Vagina (tissue), 2 donors: ENCODE measurements at regions not wholly inside any gene's neighbourhood (a gene's known extent, or its start where the extent isn't known, plus 50 kb on each side); places are given as distances from the start of the nearest gene placed in this dataset.

Experiments used
- DNase-seq, 2 donors: peaks; one replicate each; pipeline ENCODE4 v3.0.0-alpha.2; 2017; ENCODE audit errors: extremely low spot score in 2 of 2
- H3K27ac ChIP-seq: fragments of 200-600 bp; sonication (generic); one replicate; pipeline ENCODE4 v1.5.1; 2019
- H3K27me3 ChIP-seq: fragments of 200-600 bp; sonication (generic); one replicate; pipeline ENCODE4 v1.5.1; 2019
- H3K36me3 ChIP-seq, 2 donors: fragments of 200-600 bp; sonication (generic); one replicate each; pipeline ENCODE4 v1.5.1; 2017 to 2019
- H3K4me1 ChIP-seq: fragments of 200-600 bp; sonication (generic); one replicate; pipeline ENCODE4 v1.5.1; 2019
- H3K4me3 ChIP-seq, 2 donors: fragments of 200-600 bp; sonication (generic); 1 replicate in 1 of 2; 2 replicates in 1 of 2; pipeline ENCODE4 v1.5.1; 2016 to 2019
- H3K9me3 ChIP-seq: fragments of 200-600 bp; sonication (generic); one replicate; pipeline ENCODE4 v1.5.1; 2019
- POLR2A ChIP-seq, 2 donors: fragments of 450-650 bp; IDR thresholded peaks; one replicate each; pipeline ENCODE4 v1.6.1; 2017; ENCODE audit warnings: antibody characterized with exemption in 2 of 2, mild to moderate bottlenecking in 2 of 2, moderate library complexity in 2 of 2
- POLR2AphosphoS5 ChIP-seq, 2 donors: sonication (generic); formaldehyde crosslinking; IDR thresholded peaks; one replicate each; pipeline ENCODE4 v1.9.0; 2017; ENCODE audit warnings: antibody characterized with exemption in 2 of 2, mild to moderate bottlenecking in 2 of 2, low read depth in 1 of 2; ENCODE audit not compliant: insufficient read depth in 1 of 2
- intact Hi-C: fragments of 100-400 bp; cut with DNase I; formaldehyde crosslinking; loops from one replicate; pipeline ENCODE4 v1.15.1; 2023
- TF ChIP-seq, protein P1 (sequence below), 3 experiments: fragments of 450-650 bp in 2 of 3; fragments of 200-600 bp in 1 of 3; sonication (generic) in 1 of 3; IDR thresholded peaks; one replicate each; pipeline ENCODE4 v1.5.1; 2017 to 2019; ENCODE audit warnings: antibody characterized with exemption in 3 of 3, mild to moderate bottlenecking in 2 of 3, moderate library complexity in 2 of 3

DNA sequence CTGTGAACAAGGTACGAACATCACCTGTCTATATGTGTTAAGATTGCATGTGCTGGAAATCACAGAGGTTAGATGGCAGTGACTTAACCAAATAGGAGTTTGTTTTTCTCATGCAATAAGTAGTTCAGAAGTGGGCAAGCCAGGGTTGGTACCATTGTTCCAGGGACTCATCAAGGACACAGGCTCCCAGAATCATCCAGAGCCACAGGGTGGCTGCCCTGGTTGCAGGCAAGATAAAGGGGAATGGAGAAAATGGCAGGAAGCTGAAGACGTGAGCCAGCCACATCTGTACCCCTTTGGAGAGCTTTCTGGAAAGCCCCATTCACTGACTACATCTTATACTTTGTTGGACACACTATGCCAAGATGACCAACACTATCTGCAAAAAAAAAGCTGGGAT lies 126.0 kb upstream of the IL12B start:
- TF ChIP-seq, protein P1, sequence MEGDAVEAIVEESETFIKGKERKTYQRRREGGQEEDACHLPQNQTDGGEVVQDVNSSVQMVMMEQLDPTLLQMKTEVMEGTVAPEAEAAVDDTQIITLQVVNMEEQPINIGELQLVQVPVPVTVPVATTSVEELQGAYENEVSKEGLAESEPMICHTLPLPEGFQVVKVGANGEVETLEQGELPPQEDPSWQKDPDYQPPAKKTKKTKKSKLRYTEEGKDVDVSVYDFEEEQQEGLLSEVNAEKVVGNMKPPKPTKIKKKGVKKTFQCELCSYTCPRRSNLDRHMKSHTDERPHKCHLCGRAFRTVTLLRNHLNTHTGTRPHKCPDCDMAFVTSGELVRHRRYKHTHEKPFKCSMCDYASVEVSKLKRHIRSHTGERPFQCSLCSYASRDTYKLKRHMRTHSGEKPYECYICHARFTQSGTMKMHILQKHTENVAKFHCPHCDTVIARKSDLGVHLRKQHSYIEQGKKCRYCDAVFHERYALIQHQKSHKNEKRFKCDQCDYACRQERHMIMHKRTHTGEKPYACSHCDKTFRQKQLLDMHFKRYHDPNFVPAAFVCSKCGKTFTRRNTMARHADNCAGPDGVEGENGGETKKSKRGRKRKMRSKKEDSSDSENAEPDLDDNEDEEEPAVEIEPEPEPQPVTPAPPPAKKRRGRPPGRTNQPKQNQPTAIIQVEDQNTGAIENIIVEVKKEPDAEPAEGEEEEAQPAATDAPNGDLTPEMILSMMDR (IDR thresholded peaks at IDR 0.05) = no peak
- TF ChIP-seq POLR2AphosphoS5 (IDR thresholded peaks at IDR 0.05; ENCODE audit: insufficient read depth in 1 of 2, low read depth in 1 of 2) (no peak), POLR2A (IDR thresholded peaks at IDR 0.05) (no peak)
- Histone ChIP-seq H3K36me3 (no peaks in the 10 kb centered on the region), H3K27me3 (no peaks in the 10 kb centered on the region), H3K27ac (no peak overlapping the region), H3K4me1 (no peaks in the 10 kb centered on the region), H3K9me3 (no peaks in the 10 kb centered on the region), H3K4me3 (no peak overlapping the region)
- intact Hi-C loops = loop anchor here (10.0 kb wide), 1 partner anchor 309 kb away; no protein-coding TSS in a partner anchor
- peak; percentile 6 to 67 for DNase-seq

DNA sequence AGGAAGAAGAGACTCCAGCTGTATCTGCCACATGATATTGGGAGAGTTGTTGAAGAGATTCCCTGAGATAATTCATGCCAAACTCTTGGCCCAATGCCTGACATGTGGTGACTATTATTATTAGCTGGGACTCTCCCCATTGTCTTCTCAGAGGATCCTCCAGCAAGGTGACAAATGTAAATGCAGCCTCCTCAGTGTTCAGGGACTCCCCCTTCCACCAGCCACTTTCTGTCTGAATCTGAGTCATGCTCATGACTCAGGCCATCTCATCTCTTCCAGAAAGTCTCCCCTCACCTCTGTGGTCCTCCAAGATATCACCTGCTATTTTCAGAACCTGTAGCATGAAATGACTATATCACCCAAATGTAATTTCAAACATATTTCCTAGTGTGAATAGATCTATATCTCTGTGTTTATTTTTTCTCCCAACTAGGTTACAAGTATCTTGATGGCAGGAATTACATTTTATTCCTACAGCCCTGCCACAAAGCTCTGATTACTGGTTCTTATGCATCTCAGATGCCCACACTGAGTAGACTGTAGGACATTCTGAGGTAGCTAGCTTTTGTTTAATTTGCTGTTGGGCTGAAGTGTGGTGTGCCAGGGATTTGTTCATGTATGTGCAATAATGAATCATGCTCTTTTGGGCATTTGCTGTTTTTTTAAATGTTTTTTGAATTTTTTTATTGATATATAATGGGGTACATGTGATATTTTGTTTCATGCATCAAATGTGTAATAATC lies 126.6 kb upstream of the IL12B start:
- Histone ChIP-seq H3K4me3 (no peak overlapping the region), H3K4me1 (no peaks in the 10 kb centered on the region), H3K36me3 (no peaks in the 10 kb centered on the region), H3K27ac (no peak overlapping the region), H3K27me3 (no peaks in the 10 kb centered on the region), H3K9me3 (no peaks in the 10 kb centered on the region)
- DNase-seq = peak; percentile 49 to 77
- intact Hi-C loops = loop anchor here (10.0 kb wide), 1 partner anchor 308 kb away; no protein-coding TSS in a partner anchor
- no peak for TF ChIP-seq POLR2A (IDR thresholded peaks at IDR 0.05)

DNA sequence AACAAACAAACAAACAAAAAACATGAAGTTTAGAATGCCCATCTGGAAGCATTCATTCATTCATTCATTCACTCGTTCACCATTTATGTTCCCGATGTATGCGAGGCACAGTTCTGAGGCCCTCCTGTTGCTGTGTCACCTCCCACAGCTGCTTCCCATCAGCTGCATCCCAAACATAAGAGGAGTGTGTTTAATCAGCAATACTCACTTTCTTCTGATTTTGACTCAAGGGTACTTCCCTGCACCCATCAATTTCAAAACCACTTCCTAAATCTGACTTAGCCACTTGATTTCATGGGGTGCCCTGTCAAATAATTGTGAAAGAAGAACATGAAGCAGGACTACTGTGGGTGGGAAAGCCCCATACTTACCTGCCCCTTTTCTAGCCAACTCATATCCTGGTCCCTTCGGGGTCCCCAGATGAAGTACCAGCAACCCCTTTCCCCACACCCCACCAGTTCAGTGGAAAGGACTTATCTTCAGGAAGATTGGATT lies 128.0 kb upstream of the IL12B start:
- H3K4me1 ChIP-seq = no peaks in the 10 kb centered on the region
- H3K4me3 ChIP-seq = no peak overlapping the region
- no peak for TF ChIP-seq POLR2AphosphoS5 (IDR thresholded peaks at IDR 0.05; ENCODE audit: insufficient read depth in 1 of 2, low read depth in 1 of 2)
- no peak overlapping the region for H3K27ac ChIP-seq
- H3K27me3 ChIP-seq = no peaks in the 10 kb centered on the region
- peak in 1 of 2 donors; percentile 18 for DNase-seq
- no peaks in the 10 kb centered on the region for H3K36me3 ChIP-seq
- intact Hi-C loops = loop anchor here (10.0 kb wide), 1 partner anchor 307 kb away; no protein-coding TSS in a partner anchor
- no peaks in the 10 kb centered on the region for H3K9me3 ChIP-seq

DNA sequence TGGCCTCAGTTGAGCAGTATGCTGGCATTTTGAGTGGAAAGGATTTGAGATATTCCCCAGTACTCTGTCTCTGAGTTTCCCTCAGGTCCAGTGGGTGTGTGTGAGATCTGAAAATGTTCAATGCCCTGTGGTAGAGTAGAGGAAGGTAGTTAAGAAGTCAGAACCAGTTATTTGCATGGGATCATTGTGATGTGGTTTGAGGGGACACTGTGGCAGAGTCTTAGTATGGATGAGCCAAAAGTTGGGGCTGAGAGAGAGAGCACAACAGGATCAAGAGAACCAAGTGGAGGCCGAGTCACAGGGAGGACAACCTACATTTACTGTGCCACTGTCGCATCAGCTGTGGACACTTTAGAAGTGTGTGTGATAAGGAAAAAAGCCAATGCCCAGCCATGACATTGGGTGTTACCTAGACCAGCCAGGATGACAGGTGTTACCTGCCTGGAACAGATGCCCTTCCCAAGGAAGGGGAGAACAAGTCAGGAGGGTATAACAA lies 128.9 kb upstream of the IL12B start:
- DNase-seq = peak; percentile 52
- H3K27me3 ChIP-seq = no peaks in the 10 kb centered on the region
- no peaks in the 10 kb centered on the region for H3K9me3 ChIP-seq
- no peaks in the 10 kb centered on the region for H3K4me1 ChIP-seq
- intact Hi-C loops = loop anchor here (10.0 kb wide), 1 partner anchor 306 kb away; no protein-coding TSS in a partner anchor
- no peak overlapping the region for H3K27ac ChIP-seq
- H3K36me3 ChIP-seq = no peaks in the 10 kb centered on the region
- no peak overlapping the region for H3K4me3 ChIP-seq
- TF ChIP-seq POLR2A (IDR thresholded peaks at IDR 0.05) (no peak), POLR2AphosphoS5 (IDR thresholded peaks at IDR 0.05; ENCODE audit: insufficient read depth in 1 of 2, low read depth in 1 of 2) (no peak)
- TF ChIP-seq, protein P1 (IDR thresholded peaks at IDR 0.05) = no peak

DNA sequence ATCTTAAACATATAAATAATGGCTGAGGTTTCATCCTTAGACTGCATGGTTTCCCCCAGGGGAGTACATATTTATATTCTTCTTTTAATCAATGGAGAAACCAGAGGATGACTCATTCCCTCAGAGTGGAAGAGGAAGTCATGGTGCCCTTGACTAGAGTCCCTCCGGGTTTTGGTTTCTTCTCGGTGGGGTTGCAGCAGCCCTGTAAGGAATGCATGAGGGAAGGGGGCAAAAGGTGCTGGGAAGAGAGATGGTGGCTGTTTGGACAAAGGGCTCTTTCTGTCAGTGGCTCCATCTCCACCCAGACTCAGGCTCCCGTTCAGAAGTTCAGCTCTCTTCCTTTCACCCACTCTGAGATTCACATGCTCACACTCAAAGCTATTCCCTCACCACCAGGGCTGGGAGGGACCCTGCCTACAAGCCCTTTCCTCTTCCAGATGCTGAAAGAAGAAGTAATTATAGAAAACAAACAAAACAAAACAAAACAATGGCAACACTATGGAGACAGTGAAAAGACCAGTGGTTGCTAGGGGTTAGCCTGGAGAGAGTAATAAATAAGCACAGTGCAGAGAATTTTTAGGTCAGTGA lies 129.8 kb upstream of the IL12B start:
- H3K4me1 ChIP-seq = no peaks in the 10 kb centered on the region
- H3K9me3 ChIP-seq = no peaks in the 10 kb centered on the region
- TF ChIP-seq POLR2A (IDR thresholded peaks at IDR 0.05) (no peak), POLR2AphosphoS5 (IDR thresholded peaks at IDR 0.05; ENCODE audit: insufficient read depth in 1 of 2, low read depth in 1 of 2) (no peak)
- TF ChIP-seq, protein P1 (IDR thresholded peaks at IDR 0.05) = no peak
- H3K36me3 ChIP-seq = no peaks in the 10 kb centered on the region
- no peak overlapping the region for H3K27ac ChIP-seq
- intact Hi-C loops = loop anchor here (10.0 kb wide), 1 partner anchor 305 kb away; no protein-coding TSS in a partner anchor
- no peak overlapping the region for H3K4me3 ChIP-seq
- DNase-seq = peak in 1 of 2 donors; percentile 60
- H3K27me3 ChIP-seq = no peaks in the 10 kb centered on the region
